ENCODE measurements at regions not wholly inside any gene's neighbourhood (a gene's known extent, or its start where the extent isn't known, plus 50 kb on each side); places are given as distances from the start of the nearest gene placed in this dataset.

GRCh38 chr4:12707381-12708175, 776.6 kb downstream of the RAB28 start:
- FAIRE-seq (no peak), DNase-seq (ENCODE audit: low read depth) (no peak)
- TF ChIP-seq CTCF (IDR thresholded peaks at IDR 0.05; ENCODE audit: insufficient read depth, low read length, severe bottlenecking) = no peak
- no peaks in the 10 kb centered on the region for H3K36me3 ChIP-seq (ENCODE audit: control insufficient read depth, insufficient read depth, low read length)
- H3K27me3 ChIP-seq (ENCODE audit: control insufficient read depth, insufficient read depth, low read length) = no peaks in the 10 kb centered on the region
- H3K4me3 ChIP-seq (ENCODE audit: low read depth, low read length) = no peak overlapping the region

DNA sequence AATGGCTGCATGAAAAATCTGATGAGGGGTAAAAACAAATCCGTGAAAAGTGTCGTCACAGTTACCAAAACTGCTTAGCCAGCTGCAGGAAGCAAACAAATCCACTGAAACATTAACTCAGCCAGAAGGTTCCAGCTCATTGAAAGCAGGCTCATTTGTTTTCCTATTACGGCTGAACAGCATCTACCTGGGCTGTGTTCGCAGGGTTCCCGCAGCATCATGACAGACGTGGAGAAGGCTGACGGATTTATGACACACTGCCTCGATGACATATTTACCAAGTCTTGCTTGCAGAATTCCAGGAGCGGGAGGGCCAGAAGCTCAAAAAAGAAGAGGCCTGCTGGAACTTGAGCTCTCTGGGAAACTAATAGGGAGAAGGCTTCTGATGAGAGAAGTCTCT, 781.1 kb downstream of the RAB28 start:
- Histone ChIP-seq H3K36me3 (ENCODE audit: control insufficient read depth, insufficient read depth, low read length) (no peaks in the 10 kb centered on the region), H3K27me3 (ENCODE audit: control insufficient read depth, insufficient read depth, low read length) (no peaks in the 10 kb centered on the region), H3K4me3 (ENCODE audit: low read depth, low read length) (no peak overlapping the region)
- DNase-seq (ENCODE audit: low read depth) (peak; percentile 31), FAIRE-seq (no peak)
- no peak for TF ChIP-seq CTCF (IDR thresholded peaks at IDR 0.05; ENCODE audit: insufficient read depth, low read length, severe bottlenecking)

DNA sequence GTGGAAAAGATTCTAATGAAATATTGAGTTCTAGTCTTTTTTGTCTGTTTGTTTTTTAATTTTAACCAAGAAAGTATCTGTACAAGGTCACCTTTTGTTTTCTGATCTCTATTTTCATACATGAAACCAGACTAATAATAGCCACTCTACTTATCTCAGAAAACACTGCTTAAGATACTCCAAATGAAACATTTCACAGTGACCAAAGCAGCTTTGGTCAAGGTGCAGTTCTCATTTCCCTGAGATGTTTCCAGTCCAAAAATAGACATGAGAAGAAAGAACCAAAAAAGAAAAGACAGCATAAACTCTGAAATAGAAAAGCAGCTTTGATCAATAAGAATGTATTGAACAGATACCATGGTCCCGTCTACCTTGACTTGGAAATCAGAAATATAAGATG, 782.8 kb downstream of the RAB28 start:
- H3K27me3 ChIP-seq (ENCODE audit: control insufficient read depth, insufficient read depth, low read length) = no peaks in the 10 kb centered on the region
- no peak for DNase-seq (ENCODE audit: low read depth)
- FAIRE-seq = no peak
- no peak for TF ChIP-seq CTCF (IDR thresholded peaks at IDR 0.05; ENCODE audit: insufficient read depth, low read length, severe bottlenecking)
- H3K36me3 ChIP-seq (ENCODE audit: control insufficient read depth, insufficient read depth, low read length) = no peaks in the 10 kb centered on the region
- no peak overlapping the region for H3K4me3 ChIP-seq (ENCODE audit: low read depth, low read length)

- no peaks in the 10 kb centered on the region for H3K36me3 ChIP-seq (ENCODE audit: control insufficient read depth, insufficient read depth, low read length)
- FAIRE-seq (no peak), DNase-seq (ENCODE audit: low read depth) (no peak)
- no peaks in the 10 kb centered on the region for H3K27me3 ChIP-seq (ENCODE audit: control insufficient read depth, insufficient read depth, low read length)
- no peak for TF ChIP-seq CTCF (IDR thresholded peaks at IDR 0.05; ENCODE audit: insufficient read depth, low read length, severe bottlenecking)
- H3K4me3 ChIP-seq (ENCODE audit: low read depth, low read length) = no peak overlapping the region
These were observed 786.2 kb downstream of the RAB28 start for GRCh38 chr4:12697970-12698369.

- Histone ChIP-seq H3K27me3 (ENCODE audit: control insufficient read depth, insufficient read depth, low read length) (no peaks in the 10 kb centered on the region), H3K36me3 (ENCODE audit: control insufficient read depth, insufficient read depth, low read length) (no peaks in the 10 kb centered on the region), H3K4me3 (ENCODE audit: low read depth, low read length) (no peak overlapping the region)
- TF ChIP-seq CTCF (IDR thresholded peaks at IDR 0.05; ENCODE audit: insufficient read depth, low read length, severe bottlenecking) = no peak
- FAIRE-seq = no peak
- DNase-seq (ENCODE audit: low read depth) = peak; percentile 25
These were observed 791.3 kb downstream of the RAB28 start for GRCh38 chr4:12692815-12693214.

DNA sequence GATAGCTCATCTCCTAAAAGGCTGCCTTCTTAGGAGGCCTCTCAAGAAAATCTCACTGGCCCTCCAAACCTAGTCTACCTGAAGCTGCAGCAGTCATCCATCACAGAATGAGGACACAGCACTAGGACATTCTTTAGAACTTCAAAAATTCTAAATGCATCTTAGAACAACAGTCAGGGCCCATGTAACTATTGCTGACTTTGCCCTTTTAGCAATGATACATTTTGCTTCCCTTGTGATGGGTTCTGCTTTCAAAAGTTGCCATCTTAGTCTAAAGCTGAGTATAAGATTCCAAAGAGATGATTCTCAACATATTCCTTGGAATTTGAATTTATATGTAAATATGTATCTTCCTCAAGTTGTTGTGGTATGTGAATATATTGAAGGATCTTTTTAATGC, 793.0 kb downstream of the RAB28 start:
- Histone ChIP-seq H3K4me3 (ENCODE audit: low read depth, low read length) (no peak overlapping the region), H3K36me3 (ENCODE audit: control insufficient read depth, insufficient read depth, low read length) (no peaks in the 10 kb centered on the region), H3K27me3 (ENCODE audit: control insufficient read depth, insufficient read depth, low read length) (no peaks in the 10 kb centered on the region)
- FAIRE-seq = no peak
- DNase-seq (ENCODE audit: low read depth) = no peak
- no peak for TF ChIP-seq CTCF (IDR thresholded peaks at IDR 0.05; ENCODE audit: insufficient read depth, low read length, severe bottlenecking)

All from bronchial epithelial cell (primary cell).